Caki2 (cell line): ENCODE measurements at regions not wholly inside any gene's neighbourhood (a gene's known extent, or its start where the extent isn't known, plus 50 kb on each side); places are given as distances from the start of the nearest gene placed in this dataset.

ENCODE experiments used
- DNase-seq: peaks from one replicate; pipeline ENCODE4 v3.0.0-alpha.2; 2015; ENCODE audit warnings: low read depth
- in situ Hi-C: cut with HindIII; loops from 2 replicates; pipeline ENCODE4 v1.10.0; 2016; ENCODE audit warnings: low sequenced_read_pairs, low pct_unique_long_range_greater_than_20kb, mixed read lengths

- in situ Hi-C loops = no loop called here
- no peak for DNase-seq
These were observed 51.7 kb upstream of the GPM6B start for GRCh38 chrX:13868591-13868990.
